B cell (primary cell): ENCODE measurements at regions not wholly inside any gene's neighbourhood (a gene's known extent, or its start where the extent isn't known, plus 50 kb on each side); places are given as distances from the start of the nearest gene placed in this dataset.

Experiments used
- ATAC-seq: fragments of 200-7000 bp; cut with Tn5 transposase; one replicate; pipeline ENCODE4 v1.10.0; 2021; ENCODE audit warnings: low read depth, mild to moderate bottlenecking, moderate number of reproducible peaks, moderate library complexity
- CTCF ChIA-PET: fragments of 350-600 bp; sonication (Branson Sonifier 250); formaldehyde crosslinking; loops from one replicate; lab custom pipeline; 2021; ENCODE audit warnings: antibody characterized with exemption, inconsistent platforms; lab: Charles Lee
- POLR2A ChIA-PET: fragments of 350-600 bp; sonication (Branson Sonifier 250); formaldehyde crosslinking; loops from one replicate; lab custom pipeline; 2021; ENCODE audit warnings: antibody characterized with exemption; lab: Charles Lee
- DNase-seq: peaks from one replicate; pipeline ENCODE4 v3.0.0; 2013
- H2AFZ ChIP-seq: 2 replicates; pipeline ENCODE4 v1.6.1; 2012; ENCODE audit warnings: mild to moderate bottlenecking, low read depth, low read length; ENCODE audit not compliant: insufficient read depth, poor library complexity, severe bottlenecking
- H3K27ac ChIP-seq, 2 donors: 1 replicate in 1 of 2; 2 replicates in 1 of 2; pipeline ENCODE4 v1.5.1; 2012 to 2013; ENCODE audit warnings: low read length in 2 of 2, mild to moderate bottlenecking in 2 of 2, moderate library complexity in 1 of 2
- H3K27me3 ChIP-seq, 4 experiments: fragments of 200-600 bp in 1 of 4; sonication (generic) in 1 of 4; replicated peaks in 1 of 4; 1 replicate in 2 of 4; 2 replicates in 2 of 4; pipeline versions ENCODE4 v1.6.1 to v1.7.0; 2013 to 2016; ENCODE audit warnings: low read length in 3 of 4, mild to moderate bottlenecking in 2 of 4, mixed read lengths in 1 of 4, moderate library complexity in 1 of 4; ENCODE audit not compliant: insufficient read depth in 4 of 4, control insufficient read depth in 3 of 4; ENCODE audit errors: control extremely low read depth in 1 of 4
- H3K36me3 ChIP-seq, 2 experiments: replicated peaks in 1 of 2; 1 replicate in 1 of 2; 2 replicates in 1 of 2; pipeline versions ENCODE4 v1.6.1 to v1.7.1; 2013; ENCODE audit warnings: low read length in 1 of 2; ENCODE audit not compliant: insufficient read depth in 2 of 2, control insufficient read depth in 1 of 2; ENCODE audit errors: control extremely low read depth in 1 of 2, extremely low read depth in 1 of 2
- H3K4me1 ChIP-seq, 2 donors: fragments of 200-600 bp in 1 of 2; sonication (generic) in 1 of 2; 1 replicate in 1 of 2; 2 replicates in 1 of 2; pipeline versions ENCODE4 v1.5.1 to v1.6.1; 2013 to 2017; ENCODE audit warnings: low read length in 2 of 2; ENCODE audit not compliant: control insufficient read depth in 2 of 2, insufficient read depth in 2 of 2
- H3K4me2 ChIP-seq: replicated peaks from 2 replicates; pipeline ENCODE3; 2012; ENCODE audit warnings: mild to moderate bottlenecking, low read depth, low read length; ENCODE audit not compliant: poor library complexity, severe bottlenecking
- H3K4me3 ChIP-seq, 5 experiments: fragments of 200-600 bp in 1 of 5; sonication (generic) in 1 of 5; 1 replicate in 3 of 5; 2 replicates in 2 of 5; pipeline versions ENCODE4 v1.5.1 to v1.7.0; 2011 to 2016; ENCODE audit warnings: low read length in 4 of 5, mild to moderate bottlenecking in 4 of 5, low read depth in 2 of 5, control low read depth in 1 of 5, moderate library complexity in 1 of 5; ENCODE audit not compliant: insufficient read depth in 1 of 5; ENCODE audit errors: control extremely low read depth in 1 of 5, extremely low read depth in 1 of 5
- H3K79me2 ChIP-seq: fragments of 200-600 bp; sonication (generic); one replicate; pipeline ENCODE4 v1.6.0; 2016; ENCODE audit warnings: low read length; ENCODE audit not compliant: control insufficient read depth, insufficient read depth
- H3K9ac ChIP-seq: fragments of 200-600 bp; sonication (generic); 2 replicates; pipeline ENCODE4 v1.6.1; 2017; ENCODE audit warnings: mild to moderate bottlenecking, low read length, moderate library complexity
- H3K9me3 ChIP-seq, 3 donors: one replicate each; pipeline versions ENCODE4 v1.6.1 to v1.7.1; 2013; ENCODE audit warnings: low read length in 2 of 3; ENCODE audit not compliant: control insufficient read depth in 2 of 3, insufficient read depth in 1 of 3; ENCODE audit errors: control extremely low read depth in 1 of 3
- H4K20me1 ChIP-seq: 2 replicates; pipeline ENCODE4 v1.6.0; 2012; ENCODE audit warnings: mild to moderate bottlenecking, low read length; ENCODE audit not compliant: insufficient read depth, control insufficient read depth, poor library complexity, severe bottlenecking
- H3K27ac Mint-ChIP-seq: one replicate; pipeline ENCODE4 v1.8.0; 2021; ENCODE audit warnings: mixed read lengths
- H3K27me3 Mint-ChIP-seq: one replicate; pipeline ENCODE4 v1.8.0; 2021; ENCODE audit warnings: mixed read lengths
- H3K4me1 Mint-ChIP-seq: one replicate; pipeline ENCODE4 v1.8.0; 2021; ENCODE audit warnings: mixed read lengths
- H3K4me3 Mint-ChIP-seq: one replicate; pipeline ENCODE4 v1.8.0; 2021; ENCODE audit warnings: mixed read lengths
- H3K9me3 Mint-ChIP-seq: one replicate; pipeline ENCODE4 v1.8.0; 2022; ENCODE audit warnings: mixed read lengths; ENCODE audit not compliant: insufficient read depth
- EZH2 ChIP-seq: IDR thresholded peaks from 2 replicates; pipeline ENCODE4 v1.6.1; 2012; ENCODE audit warnings: borderline replicate concordance, low read depth, mild to moderate bottlenecking, moderate library complexity, low read length; ENCODE audit not compliant: insufficient read depth, poor library complexity, severe bottlenecking
- intact Hi-C: fragments of 100-400 bp; cut with micrococcal nuclease; formaldehyde crosslinking; loops from one replicate; pipeline ENCODE4 v1.10.0; 2022
- TF ChIP-seq, protein P1 (sequence below): fragments of 200-600 bp; IDR thresholded peaks from one replicate; pipeline ENCODE4 v1.8.0; 2022; ENCODE audit warnings: antibody characterized with exemption, mild to moderate bottlenecking

DNA sequence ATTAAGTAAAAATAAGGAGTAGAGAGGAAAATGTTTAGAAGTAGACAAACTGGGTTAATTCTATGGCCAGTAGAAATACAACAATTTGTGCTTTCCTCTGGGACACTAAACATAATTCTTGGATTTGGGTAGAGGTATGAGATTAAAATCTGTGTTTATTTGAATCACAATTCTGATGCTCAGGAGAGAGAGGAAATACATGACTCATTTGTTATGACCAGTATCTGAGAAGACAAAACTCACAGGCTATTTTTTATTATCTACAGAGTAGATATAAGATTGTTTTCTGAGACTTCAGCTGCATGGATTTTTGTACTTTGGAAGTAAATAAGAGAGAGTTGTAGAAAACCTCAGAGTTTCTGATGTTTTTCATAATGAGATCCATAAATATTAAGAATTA is 315.7 kb upstream of the CWC22 start:
- intact Hi-C loops = loop anchor here (10.0 kb wide), 1 partner anchor 652 kb away; no protein-coding TSS in a partner anchor
- Histone ChIP-seq H3K9me3 (peaks cover 0 to 1% (median 0%) of the 10 kb centered on the region in 3 donors), H3K4me2 (no peak overlapping the region), H3K9ac (no peak overlapping the region), H3K27me3 (no peaks in the 10 kb centered on the region), H3K4me1 (peaks cover 9% of the 10 kb centered on the region in 2 donors), H4K20me1 (no peaks in the 10 kb centered on the region), H2AFZ (no peak overlapping the region), H3K79me2 (no peaks in the 10 kb centered on the region), H3K4me3 (no peak overlapping the region), H3K36me3 (no peaks in the 10 kb centered on the region), H3K27ac (no peak overlapping the region)
- ATAC-seq (no peak), DNase-seq (no peak)
- POLR2A ChIA-PET = no interaction called here
- Mint-ChIP-seq H3K9me3 (no peaks in the 10 kb centered on the region), H3K4me1 (peaks cover 14% of the 10 kb centered on the region), H3K27me3 (peaks cover 3% of the 10 kb centered on the region), H3K4me3 (no peak overlapping the region), H3K27ac (no peak overlapping the region)
- CTCF ChIA-PET = no interaction called here
- no peak for TF ChIP-seq EZH2
- TF ChIP-seq, protein P1, sequence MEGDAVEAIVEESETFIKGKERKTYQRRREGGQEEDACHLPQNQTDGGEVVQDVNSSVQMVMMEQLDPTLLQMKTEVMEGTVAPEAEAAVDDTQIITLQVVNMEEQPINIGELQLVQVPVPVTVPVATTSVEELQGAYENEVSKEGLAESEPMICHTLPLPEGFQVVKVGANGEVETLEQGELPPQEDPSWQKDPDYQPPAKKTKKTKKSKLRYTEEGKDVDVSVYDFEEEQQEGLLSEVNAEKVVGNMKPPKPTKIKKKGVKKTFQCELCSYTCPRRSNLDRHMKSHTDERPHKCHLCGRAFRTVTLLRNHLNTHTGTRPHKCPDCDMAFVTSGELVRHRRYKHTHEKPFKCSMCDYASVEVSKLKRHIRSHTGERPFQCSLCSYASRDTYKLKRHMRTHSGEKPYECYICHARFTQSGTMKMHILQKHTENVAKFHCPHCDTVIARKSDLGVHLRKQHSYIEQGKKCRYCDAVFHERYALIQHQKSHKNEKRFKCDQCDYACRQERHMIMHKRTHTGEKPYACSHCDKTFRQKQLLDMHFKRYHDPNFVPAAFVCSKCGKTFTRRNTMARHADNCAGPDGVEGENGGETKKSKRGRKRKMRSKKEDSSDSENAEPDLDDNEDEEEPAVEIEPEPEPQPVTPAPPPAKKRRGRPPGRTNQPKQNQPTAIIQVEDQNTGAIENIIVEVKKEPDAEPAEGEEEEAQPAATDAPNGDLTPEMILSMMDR = no peak

DNA sequence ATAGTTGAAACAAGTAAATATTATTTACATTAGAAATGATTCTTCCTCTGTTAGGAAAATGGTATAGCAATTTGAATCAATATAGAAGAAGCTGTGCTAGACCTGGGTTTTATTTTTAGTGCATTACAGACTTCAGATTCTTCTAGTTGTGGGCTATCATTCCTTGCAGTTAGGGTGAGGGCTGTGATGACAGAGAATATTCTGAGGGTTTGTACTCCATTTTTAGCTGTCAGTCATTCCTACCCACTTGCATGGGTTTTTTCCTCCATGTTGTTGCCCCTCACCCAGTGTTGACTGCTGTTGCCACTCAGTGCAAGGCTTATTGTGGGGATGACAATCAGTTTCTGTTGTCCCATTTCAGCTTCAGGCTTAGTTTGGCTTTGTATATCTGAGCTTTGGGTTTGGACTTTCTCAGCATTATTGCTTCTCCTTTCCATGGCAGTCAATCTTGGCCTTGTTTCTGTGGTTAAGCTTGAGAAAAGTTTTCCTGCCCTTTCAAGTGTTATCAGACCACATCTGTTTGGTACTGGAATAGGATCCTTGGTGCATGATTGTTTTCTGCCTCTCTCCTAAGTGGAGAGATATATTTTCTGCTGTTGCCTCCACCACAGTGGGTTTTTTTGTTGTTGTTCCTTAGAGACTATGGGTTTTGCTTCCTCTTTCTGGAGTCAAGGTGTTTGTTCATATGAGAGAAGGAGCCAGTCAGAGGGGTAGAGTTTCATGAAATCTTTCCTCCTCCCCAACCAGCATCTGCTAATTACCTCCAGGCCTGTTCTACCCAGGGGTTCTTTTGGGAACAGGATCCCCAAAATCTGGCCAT is 312.7 kb upstream of the CWC22 start:
- H3K4me3 ChIP-seq = no peak overlapping the region
- peak overlapping the region; percentile 85 for H3K27ac Mint-ChIP-seq
- ATAC-seq = peak; percentile 90
- DNase-seq = peak; percentile 48
- peak overlapping the region in 1 of 2 donors; percentile 43 for H3K27ac ChIP-seq
- H3K36me3 ChIP-seq = no peaks in the 10 kb centered on the region
- peaks cover 14% of the 10 kb centered on the region for H3K4me1 Mint-ChIP-seq
- TF ChIP-seq, protein P1 = no peak
- no peak for TF ChIP-seq EZH2
- H3K9ac ChIP-seq = peak overlapping the region; percentile 15
- intact Hi-C loops = loop anchor here (1.0 to 10.0 kb wide), 2 partner anchors 15 to 655 kb away; no protein-coding TSS in a partner anchor
- CTCF ChIA-PET = interaction anchor here (0.6 kb wide), 1 partner anchor 1380 kb away, joined by 3 read pairs; no protein-coding TSS in a partner anchor
- no peaks in the 10 kb centered on the region for H3K79me2 ChIP-seq
- no peaks in the 10 kb centered on the region for H3K27me3 ChIP-seq
- H3K27me3 Mint-ChIP-seq = no peaks in the 10 kb centered on the region
- POLR2A ChIA-PET = interaction anchor here (1.3 kb wide), 1 partner anchor 15 kb away, joined by 3 read pairs; no protein-coding TSS in a partner anchor
- peak overlapping the region; percentile 46 for H3K4me3 Mint-ChIP-seq
- H4K20me1 ChIP-seq = no peaks in the 10 kb centered on the region
- H3K9me3 Mint-ChIP-seq = no peaks in the 10 kb centered on the region
- H3K4me2 ChIP-seq = peak overlapping the region; percentile 32
- H3K9me3 ChIP-seq = no peaks in the 10 kb centered on the region
- H3K4me1 ChIP-seq = peaks cover 9% of the 10 kb centered on the region in 2 donors
- peak overlapping the region; percentile 34 for H2AFZ ChIP-seq
